ENCODE measurements at regions not wholly inside any gene's neighbourhood (a gene's known extent, or its start where the extent isn't known, plus 50 kb on each side); places are given as distances from the start of the nearest gene placed in this dataset.
A peak's percentile ranks its signal among the peaks of the same experiment; 100 is the strongest.

- Histone ChIP-seq H3K4me1 (ENCODE audit: low read depth) (no peaks in the 10 kb centered on the region), H3K4me3 (no peak overlapping the region), H3K27ac (no peak overlapping the region), H3K9me3 (ENCODE audit: low read depth) (no peaks in the 10 kb centered on the region), H3K36me3 (no peaks in the 10 kb centered on the region), H3K27me3 (no peaks in the 10 kb centered on the region)
- no peak for DNase-seq (ENCODE audit: low read depth in 1 of 2, low spot score in 1 of 2)
- TF ChIP-seq CTCF (IDR thresholded peaks at IDR 0.05; ENCODE audit: low read depth, low read length): no peak
These were observed 125.9 kb upstream of the SLC7A14 start for GRCh38 chr3:170711786-170712185.

GRCh38 chr3:170709046-170709445 is 123.2 kb upstream of the SLC7A14 start:
- Histone ChIP-seq H3K9me3 (ENCODE audit: low read depth) (no peaks in the 10 kb centered on the region), H3K36me3 (no peaks in the 10 kb centered on the region), H3K4me3 (no peak overlapping the region), H3K4me1 (ENCODE audit: low read depth) (no peaks in the 10 kb centered on the region), H3K27me3 (no peaks in the 10 kb centered on the region), H3K27ac (no peak overlapping the region)
- DNase-seq (ENCODE audit: low read depth in 1 of 2, low spot score in 1 of 2): peak in 1 of 2 donors; percentile 88
- no peak for TF ChIP-seq CTCF (IDR thresholded peaks at IDR 0.05; ENCODE audit: low read depth, low read length)

GRCh38 chr3:170707899-170708298 is 122.0 kb upstream of the SLC7A14 start:
- TF ChIP-seq CTCF (IDR thresholded peaks at IDR 0.05; ENCODE audit: low read depth, low read length): no peak
- Histone ChIP-seq H3K27me3 (no peaks in the 10 kb centered on the region), H3K27ac (no peak overlapping the region), H3K4me1 (ENCODE audit: low read depth) (no peaks in the 10 kb centered on the region), H3K36me3 (no peaks in the 10 kb centered on the region), H3K4me3 (no peak overlapping the region), H3K9me3 (ENCODE audit: low read depth) (no peaks in the 10 kb centered on the region)
- DNase-seq (ENCODE audit: low read depth in 1 of 2, low spot score in 1 of 2): no peak

GRCh38 chr3:170705131-170705530 is 119.3 kb upstream of the SLC7A14 start:
- Histone ChIP-seq H3K4me3 (no peak overlapping the region), H3K9me3 (ENCODE audit: low read depth) (no peaks in the 10 kb centered on the region), H3K4me1 (ENCODE audit: low read depth) (no peaks in the 10 kb centered on the region), H3K27ac (no peak overlapping the region), H3K27me3 (no peaks in the 10 kb centered on the region), H3K36me3 (no peaks in the 10 kb centered on the region)
- TF ChIP-seq CTCF (IDR thresholded peaks at IDR 0.05; ENCODE audit: low read depth, low read length): no peak
- no peak for DNase-seq (ENCODE audit: low read depth in 1 of 2, low spot score in 1 of 2)

GRCh38 chr3:170703121-170703588 is 117.3 kb upstream of the SLC7A14 start:
- H3K36me3 ChIP-seq: no peaks in the 10 kb centered on the region
- no peak overlapping the region for H3K27ac ChIP-seq
- H3K4me3 ChIP-seq: no peak overlapping the region
- DNase-seq (ENCODE audit: low read depth in 1 of 2, low spot score in 1 of 2): peak in 1 of 2 donors; percentile 71
- no peaks in the 10 kb centered on the region for H3K27me3 ChIP-seq
- TF ChIP-seq CTCF (IDR thresholded peaks at IDR 0.05; ENCODE audit: low read depth, low read length): no peak
- H3K9me3 ChIP-seq (ENCODE audit: low read depth): no peaks in the 10 kb centered on the region
- H3K4me1 ChIP-seq (ENCODE audit: low read depth): no peaks in the 10 kb centered on the region

Measured in cardiac muscle cell (in vitro differentiated cells and primary cell).